Esophagus muscularis mucosa (tissue), 4 donors: ENCODE measurements at regions not wholly inside any gene's neighbourhood (a gene's known extent, or its start where the extent isn't known, plus 50 kb on each side); places are given as distances from the start of the nearest gene placed in this dataset.

ENCODE experiments used
- DNase-seq: peaks from one replicate; pipeline ENCODE4 v3.0.0-alpha.2; 2017; ENCODE audit errors: extremely low spot score
- H3K27ac ChIP-seq, 4 donors: fragments of 200-600 bp; sonication (generic); replicated peaks in 1 of 4; 1 replicate in 3 of 4; 2 replicates in 1 of 4; pipeline ENCODE4 v1.5.1; 2016 to 2019; ENCODE audit warnings: mild to moderate bottlenecking in 1 of 4
- H3K27me3 ChIP-seq, 4 donors: fragments of 200-600 bp; sonication (generic); one replicate each; pipeline versions ENCODE4 v1.5.1 to v1.6.0; 2016 to 2019
- H3K36me3 ChIP-seq, 4 donors: fragments of 200-600 bp; sonication (generic); one replicate each; pipeline ENCODE4 v1.5.1; 2016 to 2019
- H3K4me1 ChIP-seq, 4 donors: fragments of 200-600 bp; sonication (generic); one replicate each; pipeline ENCODE4 v1.5.1; 2016 to 2019
- H3K4me3 ChIP-seq, 4 donors: fragments of 200-600 bp; sonication (generic); 1 replicate in 2 of 4; 2 replicates in 2 of 4; pipeline ENCODE4 v1.5.1; 2016 to 2019; ENCODE audit warnings: mild to moderate bottlenecking in 4 of 4, moderate library complexity in 1 of 4
- H3K9me3 ChIP-seq, 4 donors: fragments of 200-600 bp; sonication (generic); 1 replicate in 3 of 4; 2 replicates in 1 of 4; pipeline ENCODE4 v1.5.1; 2016 to 2019
- EP300 ChIP-seq: sonication (generic); formaldehyde crosslinking; IDR thresholded peaks from one replicate; pipeline ENCODE4 v1.6.1; 2017; ENCODE audit warnings: antibody characterized with exemption
- POLR2A ChIP-seq: fragments of 450-650 bp; IDR thresholded peaks from one replicate; pipeline ENCODE4 v1.6.1; 2017; ENCODE audit warnings: antibody characterized with exemption, moderate library complexity, mild to moderate bottlenecking, low read depth
- POLR2AphosphoS5 ChIP-seq, 2 donors: sonication (generic); formaldehyde crosslinking; IDR thresholded peaks; one replicate each; pipeline ENCODE4 v1.6.1; 2017; ENCODE audit warnings: antibody characterized with exemption in 2 of 2
- WGBS: methylation state at CpG from one replicate; pipeline ENCODE4 v1.1.5; 2018; 5-methylcytosine and 5-hydroxymethylcytosine counted together
- intact Hi-C: fragments of 100-400 bp; cut with DNase I; formaldehyde crosslinking; loops from one replicate; pipeline ENCODE4 v1.15.1; 2023
- TF ChIP-seq, protein P1 (sequence below), 3 experiments: fragments of 200-600 bp in 2 of 3; fragments of 450-650 bp in 1 of 3; sonication (generic) in 2 of 3; IDR thresholded peaks; one replicate each; pipeline ENCODE4 v1.5.1; 2017 to 2019; ENCODE audit warnings: antibody characterized with exemption in 3 of 3, mild to moderate bottlenecking in 2 of 3, moderate library complexity in 1 of 3

DNA sequence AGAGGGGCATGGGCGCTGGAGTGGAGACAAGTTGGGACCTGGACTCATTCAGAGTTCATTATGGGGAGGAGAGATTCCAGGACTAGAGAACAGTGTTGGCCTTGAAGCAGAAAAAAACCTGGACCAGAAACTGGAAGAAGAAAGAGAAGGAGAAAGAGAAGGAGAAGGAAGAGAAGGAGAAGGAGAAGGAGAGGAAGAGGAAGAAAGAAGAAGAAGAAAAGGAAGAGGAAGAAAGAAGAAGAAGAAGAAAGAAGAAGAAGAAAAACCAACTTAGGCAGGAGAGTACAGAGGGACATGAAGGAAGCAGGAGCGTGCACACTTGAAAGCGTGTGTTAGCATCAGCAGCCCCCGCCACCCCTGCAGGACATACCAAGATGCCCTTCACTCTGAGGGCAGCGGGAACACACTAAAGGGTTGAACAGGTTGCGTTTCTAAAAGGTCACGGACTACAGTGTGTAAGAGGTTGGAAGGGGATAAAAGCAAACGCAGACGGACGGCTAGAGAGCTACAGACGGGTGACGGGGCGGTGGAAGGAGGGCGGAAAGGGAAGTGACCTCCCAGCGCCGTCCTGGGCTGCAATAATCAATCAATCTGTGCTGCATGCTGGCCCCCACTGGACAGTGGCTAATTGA is 95.3 kb downstream of the SEC61G start:
- Histone ChIP-seq H3K27me3 (peaks cover 0 to 29% (median 0%) of the 10 kb centered on the region in 4 donors), H3K9me3 (no peaks in the 10 kb centered on the region), H3K4me3 (peak overlapping the region; percentile 49 to 57 (median 52)), H3K4me1 (peaks cover 6 to 13% (median 12%) of the 10 kb centered on the region in 4 donors), H3K36me3 (no peaks in the 10 kb centered on the region), H3K27ac (no peak overlapping the region)
- WGBS = 26% methylated on average over 16 of the region's 16 CpGs
- no peak for DNase-seq
- TF ChIP-seq EP300 = no peak
- no peak for TF ChIP-seq POLR2AphosphoS5 (IDR thresholded peaks at IDR 0.05)
- intact Hi-C loops = no loop called here

DNA sequence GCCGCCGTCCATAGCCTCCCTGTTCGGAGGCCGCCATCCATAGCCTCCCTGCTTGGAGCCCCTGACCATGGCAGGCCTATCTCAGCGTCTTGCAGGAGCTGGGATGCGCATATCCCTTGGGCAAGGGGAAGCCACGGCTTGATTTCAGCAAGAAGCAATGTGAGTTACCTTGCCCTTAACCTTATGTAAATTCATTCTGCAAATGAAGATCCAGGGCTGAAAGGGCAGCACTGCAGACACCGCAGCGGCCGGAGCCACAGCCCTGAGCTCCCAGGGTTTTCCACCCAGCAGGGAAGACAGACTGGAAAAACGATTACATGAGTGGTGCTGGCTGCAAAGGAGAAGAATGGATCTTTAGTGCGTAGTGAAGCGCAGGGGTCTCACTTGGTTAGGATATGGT is 95.8 kb downstream of the SEC61G start:
- Histone ChIP-seq H3K4me3 (no peak overlapping the region), H3K36me3 (no peaks in the 10 kb centered on the region), H3K27ac (no peak overlapping the region), H3K27me3 (peaks cover 0 to 29% (median 0%) of the 10 kb centered on the region in 4 donors), H3K9me3 (no peaks in the 10 kb centered on the region), H3K4me1 (peaks cover 6 to 13% (median 12%) of the 10 kb centered on the region in 4 donors)
- intact Hi-C loops = no loop called here
- DNase-seq = no peak
- no peak for TF ChIP-seq POLR2AphosphoS5 (IDR thresholded peaks at IDR 0.05)
- TF ChIP-seq, protein P1, sequence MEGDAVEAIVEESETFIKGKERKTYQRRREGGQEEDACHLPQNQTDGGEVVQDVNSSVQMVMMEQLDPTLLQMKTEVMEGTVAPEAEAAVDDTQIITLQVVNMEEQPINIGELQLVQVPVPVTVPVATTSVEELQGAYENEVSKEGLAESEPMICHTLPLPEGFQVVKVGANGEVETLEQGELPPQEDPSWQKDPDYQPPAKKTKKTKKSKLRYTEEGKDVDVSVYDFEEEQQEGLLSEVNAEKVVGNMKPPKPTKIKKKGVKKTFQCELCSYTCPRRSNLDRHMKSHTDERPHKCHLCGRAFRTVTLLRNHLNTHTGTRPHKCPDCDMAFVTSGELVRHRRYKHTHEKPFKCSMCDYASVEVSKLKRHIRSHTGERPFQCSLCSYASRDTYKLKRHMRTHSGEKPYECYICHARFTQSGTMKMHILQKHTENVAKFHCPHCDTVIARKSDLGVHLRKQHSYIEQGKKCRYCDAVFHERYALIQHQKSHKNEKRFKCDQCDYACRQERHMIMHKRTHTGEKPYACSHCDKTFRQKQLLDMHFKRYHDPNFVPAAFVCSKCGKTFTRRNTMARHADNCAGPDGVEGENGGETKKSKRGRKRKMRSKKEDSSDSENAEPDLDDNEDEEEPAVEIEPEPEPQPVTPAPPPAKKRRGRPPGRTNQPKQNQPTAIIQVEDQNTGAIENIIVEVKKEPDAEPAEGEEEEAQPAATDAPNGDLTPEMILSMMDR (IDR thresholded peaks at IDR 0.05) = no peak
- TF ChIP-seq EP300 = no peak
- TF ChIP-seq POLR2A = no peak
- 88% methylated on average over 12 of the region's 13 CpGs for WGBS

DNA sequence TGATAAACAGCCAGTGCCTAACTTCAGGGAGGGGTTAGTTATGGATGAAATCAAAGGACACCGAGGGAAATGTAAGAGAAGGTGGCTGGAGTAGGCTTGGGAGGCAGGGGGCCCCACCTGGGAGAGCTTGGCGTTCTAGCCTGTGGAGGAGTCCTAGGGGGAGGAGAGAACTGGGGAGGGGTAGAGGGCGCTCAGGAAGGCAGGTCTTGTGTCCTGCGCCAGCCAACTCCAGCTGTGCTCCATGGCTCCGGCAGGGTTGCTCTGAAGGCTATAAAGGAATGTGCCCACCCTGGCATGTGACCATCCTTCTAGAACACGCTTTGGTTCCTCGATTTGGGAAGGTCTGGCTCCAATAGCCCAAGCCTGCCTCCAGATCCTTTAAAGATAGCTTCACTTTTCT is 96.3 kb downstream of the SEC61G start:
- WGBS = 89% methylated on average over 7 of the region's 7 CpGs
- Histone ChIP-seq H3K36me3 (no peaks in the 10 kb centered on the region), H3K4me1 (peaks cover 6 to 13% (median 12%) of the 10 kb centered on the region in 4 donors), H3K27me3 (peaks cover 0 to 29% (median 0%) of the 10 kb centered on the region in 4 donors), H3K27ac (no peak overlapping the region), H3K4me3 (no peak overlapping the region), H3K9me3 (no peaks in the 10 kb centered on the region)
- intact Hi-C loops = no loop called here
- no peak for DNase-seq
- TF ChIP-seq EP300 (no peak), POLR2A (no peak), POLR2AphosphoS5 (IDR thresholded peaks at IDR 0.05) (no peak)
- TF ChIP-seq, protein P1 (IDR thresholded peaks at IDR 0.05) = no peak

DNA sequence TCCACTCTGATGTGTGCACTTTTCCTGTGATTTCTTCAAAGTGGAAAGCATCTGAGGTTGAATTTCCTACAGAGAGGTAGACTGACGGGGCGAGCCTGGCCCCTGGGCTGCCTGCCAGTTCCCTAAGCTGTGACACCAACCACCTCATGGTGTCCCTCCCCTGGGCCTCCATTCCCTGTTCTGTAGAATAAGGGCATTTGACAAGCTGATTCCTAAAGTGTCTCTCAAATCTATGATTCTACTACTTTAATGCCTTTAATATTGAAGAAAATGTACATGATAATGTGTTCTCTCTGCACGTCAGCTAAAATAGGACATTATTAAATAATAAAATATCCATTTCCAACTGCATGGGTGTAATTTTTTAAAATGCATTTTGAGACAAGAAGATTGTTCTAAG is 105.1 kb downstream of the SEC61G start:
- TF ChIP-seq POLR2AphosphoS5 (IDR thresholded peaks at IDR 0.05) (no peak), POLR2A (no peak), EP300 (no peak)
- TF ChIP-seq, protein P1 (IDR thresholded peaks at IDR 0.05) = no peak
- H3K4me1 ChIP-seq = no peaks in the 10 kb centered on the region
- intact Hi-C loops = no loop called here
- no peak for DNase-seq
- no peak overlapping the region for H3K27ac ChIP-seq
- no peaks in the 10 kb centered on the region for H3K9me3 ChIP-seq
- H3K4me3 ChIP-seq = no peak overlapping the region
- H3K36me3 ChIP-seq = no peaks in the 10 kb centered on the region
- H3K27me3 ChIP-seq = no peaks in the 10 kb centered on the region
- WGBS = 70% methylated on average over 3 of the region's 3 CpGs

DNA sequence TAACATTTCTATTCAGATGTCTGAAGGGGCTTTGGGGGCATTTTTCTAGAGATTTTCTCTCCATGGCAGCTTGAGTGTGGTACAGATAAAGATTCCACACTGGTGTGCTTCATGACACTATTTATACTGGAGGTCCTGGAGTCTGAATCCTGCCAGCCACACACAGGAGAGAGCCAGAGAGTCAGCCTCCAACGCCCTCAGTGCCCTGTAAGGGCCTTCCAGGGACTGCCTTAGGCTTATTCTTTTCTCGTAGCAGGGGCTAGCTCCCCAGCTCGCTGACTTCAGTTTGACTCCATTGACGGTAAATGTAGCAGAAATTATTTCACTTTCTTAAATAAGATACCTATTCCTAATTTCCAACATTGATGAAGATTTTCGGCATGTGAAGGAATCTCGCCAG is 100.9 kb downstream of the VSTM2A start:
- no peaks in the 10 kb centered on the region for H3K4me1 ChIP-seq
- WGBS = 73% methylated on average over 4 of the region's 6 CpGs
- TF ChIP-seq POLR2A (no peak), EP300 (no peak), POLR2AphosphoS5 (IDR thresholded peaks at IDR 0.05) (no peak)
- TF ChIP-seq, protein P1 (IDR thresholded peaks at IDR 0.05) = no peak

More for the DNA sequence above, 100.9 kb downstream of the VSTM2A start:
- no peak overlapping the region for H3K4me3 ChIP-seq
- no peaks in the 10 kb centered on the region for H3K9me3 ChIP-seq
- no peaks in the 10 kb centered on the region for H3K36me3 ChIP-seq
- DNase-seq = no peak
- no peak overlapping the region for H3K27ac ChIP-seq
- H3K27me3 ChIP-seq = no peaks in the 10 kb centered on the region
- intact Hi-C loops = no loop called here
